Renal cortex interstitium (tissue), 11 donors: ENCODE measurements at regions not wholly inside any gene's neighbourhood (a gene's known extent, or its start where the extent isn't known, plus 50 kb on each side); places are given as distances from the start of the nearest gene placed in this dataset.

Experiments used
- DNase-seq, 11 donors: peaks; one replicate each; pipeline ENCODE4 v3.0.0-alpha.2; 2013; ENCODE audit warnings: low read depth in 9 of 11, low spot score in 4 of 11; ENCODE audit errors: extremely low read depth in 1 of 11

DNA sequence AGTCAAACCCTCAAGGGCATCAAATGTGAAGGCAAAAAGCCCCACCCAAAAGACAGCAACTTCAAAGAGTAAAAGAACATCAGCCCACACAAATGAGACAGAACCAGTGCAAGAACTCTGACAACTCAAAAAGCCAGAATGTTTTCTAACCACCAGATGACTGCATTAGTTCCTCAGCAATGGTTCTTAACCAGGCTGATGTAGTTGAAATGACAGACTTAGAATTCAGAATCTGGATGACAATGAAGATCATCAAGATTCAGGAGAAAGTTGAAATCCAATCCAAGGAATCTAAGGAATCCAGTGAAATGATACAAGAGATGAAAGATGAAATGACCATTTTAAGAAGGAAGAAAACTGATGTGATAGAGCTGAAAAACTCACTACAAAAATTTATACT, 339.7 kb downstream of the KIF4B start:
- no peak for DNase-seq

DNA sequence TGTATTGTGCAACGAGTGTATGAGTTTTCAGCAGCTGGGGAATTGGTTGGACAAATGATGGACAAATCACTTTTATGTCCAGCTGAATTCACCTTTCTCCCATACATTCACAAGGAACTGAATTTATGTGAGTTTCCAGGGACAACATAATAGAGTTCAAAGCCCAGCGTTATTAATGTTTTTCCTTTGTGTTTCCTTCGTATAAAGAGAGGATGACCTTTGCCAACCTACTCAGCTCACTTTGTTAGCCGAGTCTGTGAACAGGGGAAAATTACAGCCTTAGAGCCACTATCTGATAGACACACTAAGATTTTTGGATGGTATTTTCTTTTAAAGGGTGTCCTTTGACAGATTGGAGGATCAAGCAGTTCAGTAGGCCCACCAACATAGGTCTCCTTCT, 352.5 kb downstream of the KIF4B start:
- DNase-seq: no peak

DNA sequence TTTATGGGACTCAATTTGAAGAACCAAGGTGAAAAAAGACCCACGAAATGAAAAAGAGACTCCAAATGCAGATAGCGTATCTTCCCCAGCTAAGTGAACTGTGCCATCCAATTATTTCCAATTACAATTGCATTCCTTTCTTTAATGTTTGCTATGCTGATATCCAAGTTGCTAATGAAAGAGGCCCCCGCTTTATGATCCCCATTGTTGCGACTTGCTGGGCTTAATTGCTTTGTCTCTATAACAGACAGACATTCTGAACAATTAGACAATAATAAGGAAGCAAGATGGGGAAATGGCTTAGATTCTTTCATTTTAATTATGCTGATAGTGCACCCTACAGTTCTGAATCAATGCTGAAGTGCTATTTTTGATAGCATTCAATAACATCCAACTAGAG, 354.3 kb downstream of the KIF4B start:
- no peak for DNase-seq

DNA sequence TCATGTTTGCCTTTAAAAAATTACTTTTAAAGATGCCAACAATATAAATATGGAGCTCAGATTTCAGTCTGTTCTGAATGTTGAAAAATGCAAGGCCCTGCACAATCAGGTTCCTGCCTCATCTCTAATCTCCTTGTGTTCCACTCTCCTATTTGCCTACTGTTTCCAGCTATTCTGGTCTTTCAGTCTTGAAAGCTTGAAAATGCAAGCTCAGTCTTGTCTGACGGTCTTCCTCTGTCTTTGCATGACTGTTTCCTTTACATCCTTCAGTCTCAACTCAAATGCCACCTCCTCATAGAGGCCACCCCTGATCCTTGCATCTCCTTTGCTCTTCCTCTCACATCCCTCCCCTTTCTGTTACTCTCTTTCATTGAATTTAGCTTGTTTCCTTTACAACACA, 354.9 kb downstream of the KIF4B start:
- no peak for DNase-seq

DNA sequence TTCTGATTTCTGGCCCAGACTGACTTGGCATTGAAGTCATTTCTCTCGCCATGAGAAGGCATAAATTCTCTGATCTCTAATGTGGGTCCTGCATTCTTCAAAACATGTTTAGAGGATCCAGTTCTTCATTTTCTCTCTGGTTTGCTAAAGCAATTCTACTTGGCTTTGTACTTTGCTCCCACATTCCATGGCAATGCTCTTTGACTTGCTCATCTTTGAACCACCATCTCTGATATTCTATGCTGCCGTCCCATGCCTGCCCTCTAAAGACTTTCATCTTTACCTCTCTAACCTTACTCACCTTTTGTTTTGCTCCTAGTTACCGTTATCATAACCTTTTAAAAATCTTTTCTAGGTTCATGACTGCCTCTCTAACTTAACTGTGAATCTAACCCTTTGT, 366.9 kb downstream of the KIF4B start:
- no peak for DNase-seq

DNA sequence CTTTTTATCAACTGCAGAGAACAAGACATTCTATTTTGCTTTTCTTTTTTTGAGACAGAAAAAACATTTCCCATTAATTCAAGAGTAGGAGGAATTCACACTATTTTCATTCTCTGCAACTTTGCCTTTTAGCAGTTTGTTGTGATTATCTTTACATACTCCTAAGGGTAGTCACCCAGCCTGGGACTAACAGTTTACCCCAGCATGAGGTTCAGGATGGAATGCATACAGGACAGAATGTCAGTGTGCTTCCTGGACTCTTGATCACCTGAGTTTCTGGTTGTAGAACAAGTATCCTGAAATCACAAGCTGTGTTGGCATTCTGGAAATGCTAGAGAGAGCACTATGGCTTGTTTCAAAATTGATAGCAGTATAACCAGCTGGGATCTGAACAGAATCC, 368.1 kb downstream of the KIF4B start:
- no peak for DNase-seq

DNA sequence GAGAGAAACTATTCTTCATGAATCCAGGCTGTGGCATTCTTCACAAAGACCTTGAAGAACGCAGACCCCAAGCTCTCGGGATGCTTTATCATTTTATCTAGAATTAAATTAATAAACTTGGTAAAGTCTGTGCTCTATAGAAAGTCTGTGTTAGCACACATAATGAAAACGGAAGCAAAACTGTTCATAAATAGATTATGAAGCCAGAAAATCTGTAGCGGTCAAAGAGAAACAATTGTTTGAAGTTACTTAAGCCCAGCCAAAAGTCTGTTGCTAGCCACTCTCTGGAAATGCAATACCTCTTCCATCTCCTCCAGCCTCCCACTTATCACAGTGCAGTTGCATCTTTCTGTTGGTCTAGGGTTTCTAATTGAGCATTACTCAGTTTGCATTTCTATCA, 375.9 kb downstream of the KIF4B start:
- no peak for DNase-seq

DNA sequence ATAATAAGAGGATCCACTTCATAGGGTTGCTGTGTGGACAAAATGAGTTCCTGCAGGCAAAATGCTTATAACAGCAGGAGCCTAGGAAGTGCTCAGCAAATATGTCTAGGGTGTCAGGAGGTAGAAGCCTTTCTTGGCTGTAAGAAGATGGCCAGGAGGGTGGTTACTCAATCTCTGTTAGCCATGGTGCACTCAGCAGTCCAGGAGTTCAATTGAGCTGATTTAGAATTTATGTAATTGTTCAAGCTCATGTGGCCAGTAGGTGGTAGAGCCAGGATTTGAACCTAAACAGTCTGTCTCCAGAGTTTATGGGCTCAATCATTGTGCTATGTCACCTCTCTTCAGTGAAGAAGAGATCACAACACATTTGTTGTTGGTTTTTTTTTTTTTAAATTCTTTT, 381.2 kb downstream of the KIF4B start:
- no peak for DNase-seq

DNA sequence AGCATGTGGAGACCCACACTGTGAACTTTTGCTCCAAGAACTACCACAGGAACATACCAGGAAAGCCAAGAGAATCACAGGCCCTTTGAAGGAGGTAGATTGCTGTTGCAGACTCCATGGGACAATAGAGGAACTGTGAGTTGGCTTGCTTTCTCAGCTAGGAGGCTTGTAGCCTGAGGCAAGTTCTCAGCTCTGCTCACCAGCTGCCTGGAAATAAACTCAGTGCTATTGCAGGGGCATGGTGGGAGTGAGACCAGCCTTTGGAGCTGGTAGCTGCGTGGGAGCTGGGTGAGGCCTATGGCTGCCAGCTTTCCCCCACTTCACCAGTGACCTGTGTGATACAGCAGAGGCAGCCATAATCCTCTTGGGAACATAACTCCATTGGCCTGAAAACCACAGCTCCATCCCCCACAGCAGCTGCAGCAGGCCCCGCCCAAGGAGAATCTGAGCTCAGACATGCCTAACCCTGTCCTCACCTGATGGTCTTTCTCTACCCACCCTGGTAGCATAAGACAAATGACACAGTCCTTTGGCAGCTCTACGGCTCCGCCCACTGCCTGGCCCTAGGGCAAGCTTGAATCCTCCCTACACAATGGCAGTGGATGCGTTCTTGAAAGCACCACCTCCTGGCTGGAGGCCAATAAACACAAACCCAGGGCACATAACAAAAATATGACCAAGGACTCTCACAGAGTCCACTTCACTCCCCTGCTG, 389.5 kb downstream of the KIF4B start:
- no peak for DNase-seq

DNA sequence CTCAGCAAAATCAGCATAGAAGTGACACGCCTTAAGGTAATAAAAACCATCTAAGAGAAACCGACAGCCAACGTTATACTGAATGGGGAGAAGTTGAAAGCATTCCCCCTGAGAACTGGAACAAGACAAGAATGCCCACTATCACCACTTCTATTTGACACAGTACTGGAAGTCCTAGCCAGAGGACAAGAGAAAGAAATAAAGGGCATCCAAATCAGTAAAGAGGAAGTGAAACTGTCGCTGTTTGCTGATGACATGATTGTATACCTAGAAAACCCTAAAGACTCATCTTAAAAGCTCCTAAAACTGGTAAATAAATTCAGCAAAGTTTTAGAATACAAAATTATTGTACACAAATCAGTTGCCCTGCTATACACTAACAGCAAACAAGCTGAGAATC, 393.3 kb downstream of the KIF4B start:
- DNase-seq: no peak

DNA sequence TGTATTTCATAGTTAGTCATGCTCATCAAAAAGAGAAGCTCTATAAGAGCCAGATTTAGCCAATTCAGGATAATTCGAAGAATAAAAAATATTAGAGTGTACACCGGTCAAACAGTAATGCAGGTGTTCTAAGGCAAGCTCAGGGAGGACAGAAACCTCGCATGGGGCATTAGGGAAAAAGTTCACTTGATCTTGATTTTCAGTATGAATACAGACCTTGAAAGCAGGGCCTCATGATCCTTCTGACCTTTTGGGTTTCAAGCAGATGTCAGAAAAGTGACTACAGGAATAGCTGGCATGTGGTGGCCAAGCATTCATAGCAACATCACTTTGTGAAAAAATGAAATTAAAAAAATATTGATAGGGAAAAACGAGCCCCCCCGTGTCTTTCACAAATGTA, 394.9 kb downstream of the KIF4B start:
- DNase-seq: no peak

DNA sequence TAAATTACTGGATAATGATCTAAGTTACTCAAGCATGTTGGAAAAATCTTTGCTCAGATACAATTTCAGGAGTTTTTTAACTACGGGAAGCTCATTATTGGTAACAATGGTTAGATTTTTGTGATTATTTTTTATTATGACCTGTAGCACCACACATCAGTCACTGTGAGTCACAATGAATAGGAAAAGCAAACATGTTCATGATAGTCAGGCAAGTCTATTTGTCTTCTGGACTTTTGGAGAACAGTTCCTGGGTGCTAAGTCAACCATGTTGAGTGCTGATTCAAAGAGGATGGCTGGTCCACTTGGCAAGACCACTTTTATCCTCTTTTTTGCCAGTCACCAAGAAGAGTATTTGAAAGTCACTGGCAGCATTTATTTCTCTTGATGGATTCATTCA, 403.2 kb downstream of the KIF4B start:
- no peak for DNase-seq

DNA sequence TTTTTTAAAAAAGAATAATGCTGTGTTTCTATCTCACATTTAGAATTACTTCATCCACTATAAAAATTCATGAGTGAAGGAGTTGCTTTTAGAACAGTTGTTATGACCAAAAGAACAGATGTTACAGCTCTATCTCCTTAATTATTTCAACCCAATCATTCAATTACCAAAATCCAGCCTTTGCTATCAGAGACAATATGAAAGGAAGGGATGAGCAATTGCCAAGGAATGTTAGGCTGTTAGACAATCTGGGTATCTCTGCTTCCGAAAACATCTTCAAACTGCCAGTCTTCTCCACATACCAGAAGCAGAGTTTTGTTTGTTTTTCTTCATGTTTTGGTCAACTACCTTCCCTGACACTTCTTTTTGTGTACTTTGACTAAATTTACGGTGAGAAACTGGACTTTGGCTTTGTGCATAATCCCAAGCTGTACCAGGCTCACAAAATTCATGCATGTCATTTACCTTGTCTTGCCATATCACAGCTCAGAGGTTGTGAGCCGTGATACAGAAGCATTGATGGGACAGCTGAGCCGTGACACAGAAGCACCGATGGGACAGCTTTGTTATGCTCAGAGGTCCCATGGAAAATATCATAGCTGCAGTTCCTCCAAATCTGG, 405.5 kb downstream of the KIF4B start:
- peak in 2 of 11 donors; percentile 4 to 5 for DNase-seq

DNA sequence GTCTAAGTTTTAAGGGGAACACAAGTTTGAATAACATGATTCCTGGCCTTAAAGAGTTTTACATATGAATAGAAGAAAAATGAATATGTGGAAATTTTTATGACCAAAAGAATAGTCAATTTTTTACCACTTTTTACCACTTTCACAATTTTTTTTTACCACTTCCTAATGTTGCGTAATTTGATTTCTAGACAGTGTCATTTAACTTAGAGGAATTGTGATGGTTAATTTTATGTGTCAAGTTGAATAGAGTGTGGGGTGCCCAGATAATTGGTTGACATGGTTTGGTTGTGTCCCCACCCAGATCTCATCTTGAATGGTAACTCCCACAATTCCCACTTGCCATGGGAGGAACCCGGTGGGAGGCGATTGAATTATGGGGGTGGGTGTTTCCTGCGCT, 416.6 kb downstream of the KIF4B start:
- no peak for DNase-seq

DNA sequence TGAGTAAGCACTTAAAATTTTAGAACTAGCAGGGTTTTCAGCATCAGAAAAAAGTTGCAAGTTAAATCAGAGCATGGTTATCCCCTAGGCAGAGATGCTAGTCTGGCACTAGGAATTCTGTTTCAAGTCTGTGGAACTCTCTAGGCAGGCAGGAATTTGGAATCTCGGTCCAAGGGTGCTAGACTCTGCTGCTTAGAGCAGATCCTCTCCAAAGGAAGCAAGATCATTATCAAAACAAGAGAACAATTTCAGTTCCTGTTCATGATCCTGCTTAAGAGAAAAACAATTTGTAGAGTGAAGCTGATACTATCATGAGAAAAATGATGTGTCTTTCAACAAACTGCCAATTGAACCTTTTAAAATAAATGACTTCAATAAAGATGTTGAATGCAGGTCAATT, 420.7 kb downstream of the KIF4B start:
- DNase-seq: no peak

DNA sequence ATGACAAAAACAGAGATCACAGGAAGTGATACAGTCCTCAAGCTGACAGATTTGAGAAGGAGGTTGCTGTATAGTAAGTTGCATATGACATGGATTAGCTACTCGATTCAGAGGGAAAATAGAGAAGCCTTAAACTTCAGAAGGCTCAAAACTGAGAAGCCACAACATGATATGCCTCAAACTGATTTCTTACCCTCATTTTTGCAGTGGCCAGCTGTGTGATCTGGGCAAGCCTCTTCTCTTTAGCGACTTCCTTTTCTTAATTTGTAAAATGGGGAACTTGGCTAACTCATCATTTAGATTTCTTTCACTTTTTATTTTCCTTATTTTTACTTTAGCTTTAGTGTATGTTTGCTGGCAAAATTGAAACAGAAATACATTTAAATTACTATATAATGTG, 421.1 kb downstream of the KIF4B start:
- DNase-seq: no peak

DNA sequence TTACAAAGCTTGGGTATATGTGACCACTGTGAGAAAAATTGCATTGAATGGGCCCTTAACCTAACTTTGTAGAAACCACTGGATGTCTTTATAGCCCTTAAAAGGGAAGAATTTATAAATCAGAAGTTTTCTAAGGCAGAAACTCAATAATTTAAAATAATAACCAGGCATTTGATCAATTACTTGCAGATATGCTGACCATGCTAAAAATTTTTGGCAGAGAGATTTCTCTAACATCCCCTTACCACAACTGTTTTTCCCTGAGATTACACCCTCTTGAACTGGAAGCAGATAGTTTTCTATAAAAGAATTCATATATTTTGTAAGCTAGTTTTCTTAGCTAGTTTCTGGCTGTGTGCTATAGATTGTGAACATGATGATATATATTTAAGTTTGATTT, 428.3 kb downstream of the KIF4B start:
- no peak for DNase-seq

DNA sequence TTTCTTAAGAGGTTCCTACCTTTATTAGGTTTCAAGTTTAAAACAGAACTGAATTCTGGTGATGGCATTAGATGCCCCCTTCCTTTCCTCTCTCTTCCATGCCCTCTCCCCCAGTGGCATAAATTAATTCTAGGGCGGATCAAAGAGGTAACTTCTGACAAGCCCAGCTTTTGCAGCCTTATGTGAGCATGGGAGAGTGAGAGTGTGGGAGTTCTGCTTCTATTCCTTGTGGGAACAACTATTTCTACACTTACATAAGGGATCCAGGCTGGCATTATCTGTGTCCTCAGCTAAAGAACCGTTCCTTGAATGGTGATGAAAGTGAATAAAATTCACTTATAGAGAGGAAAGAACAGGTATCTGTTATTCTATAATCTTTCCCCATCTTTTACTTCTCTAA, 437.6 kb downstream of the KIF4B start:
- DNase-seq: no peak

DNA sequence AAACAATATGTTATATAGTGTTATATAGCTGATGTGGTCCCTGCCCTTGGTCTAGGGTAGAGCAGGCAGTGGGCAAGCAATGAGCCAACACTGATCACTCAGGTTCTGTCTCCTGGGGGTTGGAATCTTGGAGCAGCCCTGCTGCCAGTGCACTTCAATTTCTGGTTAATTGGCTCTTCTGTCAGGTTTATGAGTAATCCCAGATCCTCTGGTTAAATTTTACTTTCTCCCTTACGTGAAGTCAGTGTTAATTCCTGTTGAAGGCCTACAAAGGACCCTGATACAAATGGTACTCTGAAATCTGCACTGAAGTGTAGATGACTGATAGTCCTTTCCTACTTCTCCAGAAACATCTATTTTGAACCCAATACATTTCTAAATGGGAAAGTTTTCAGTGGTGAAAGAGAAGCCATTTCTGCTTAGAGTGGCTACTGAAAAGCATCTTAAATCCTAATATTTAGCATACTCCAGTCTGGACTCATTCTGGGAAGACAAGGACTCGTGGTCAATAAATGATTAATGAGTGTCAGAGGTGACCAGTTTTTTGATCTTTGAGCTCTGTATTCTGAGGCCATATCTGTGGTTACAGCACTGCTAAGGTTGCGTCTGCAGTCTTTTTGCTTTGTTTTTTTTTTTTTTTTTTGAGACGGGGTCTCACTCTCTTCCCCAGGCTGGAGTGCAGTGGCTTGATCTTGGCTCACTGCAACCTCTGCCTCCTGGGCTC, 442.4 kb downstream of the KIF4B start:
- peak in 2 of 11 donors; percentile 13 to 32 for DNase-seq

DNA sequence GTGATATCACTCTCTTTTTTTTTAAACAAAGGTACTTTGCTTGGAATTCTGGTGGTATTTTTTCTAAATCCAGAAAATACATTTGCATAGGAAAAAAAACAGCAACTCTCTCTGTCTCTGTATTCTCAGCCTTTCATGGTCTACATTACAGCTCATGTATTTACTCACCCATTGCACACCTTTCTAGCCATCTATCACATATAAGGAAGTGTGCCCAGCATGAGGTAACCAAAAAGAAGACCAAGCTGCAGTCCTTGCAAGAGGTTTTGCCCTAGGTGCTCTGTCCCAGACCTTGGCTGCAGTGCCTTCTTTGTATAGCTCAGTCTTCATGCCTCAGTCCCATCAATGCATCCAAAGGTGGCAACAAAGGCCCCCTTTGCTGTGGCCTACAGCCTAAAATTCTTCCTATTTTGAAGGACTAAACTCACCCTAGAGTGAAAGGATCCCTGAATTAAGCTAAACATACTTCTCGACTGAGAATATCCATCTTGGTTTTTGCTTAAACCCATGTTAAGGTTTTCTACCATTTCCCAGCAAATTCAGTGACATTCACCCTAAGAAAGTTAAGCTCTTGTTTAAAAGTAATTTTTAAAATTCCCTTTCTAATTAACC, 446.4 kb downstream of the KIF4B start:
- DNase-seq: no peak
